H9 (cell line): ENCODE measurements at regions not wholly inside any gene's neighbourhood (a gene's known extent, or its start where the extent isn't known, plus 50 kb on each side); places are given as distances from the start of the nearest gene placed in this dataset.

Experiments used
- DNase-seq: peaks from one replicate; pipeline ENCODE4 v3.0.0-alpha.2; 2017
- H2AFZ ChIP-seq: one replicate; pipeline ENCODE4 v1.6.1; 2013; ENCODE audit warnings: mild to moderate bottlenecking, low read length, control low read depth, moderate library complexity
- H2AK5ac ChIP-seq: 2 replicates; pipeline ENCODE4 v1.6.1; 2013; ENCODE audit warnings: low read length, control low read depth, mixed read lengths; ENCODE audit not compliant: insufficient read length
- H2BK120ac ChIP-seq: one replicate; pipeline ENCODE4 v1.6.1; 2013; ENCODE audit warnings: low read depth, mild to moderate bottlenecking, low read length, control low read depth, inconsistent platforms; ENCODE audit not compliant: poor library complexity, severe bottlenecking
- H2BK12ac ChIP-seq: 2 replicates; pipeline ENCODE4 v1.6.1; 2013; ENCODE audit warnings: low read length, control low read depth, mixed read lengths, low read depth; ENCODE audit not compliant: insufficient read length
- H2BK15ac ChIP-seq: 2 replicates; pipeline ENCODE4 v1.6.1; 2013; ENCODE audit warnings: low read depth, low read length, control low read depth
- H2BK20ac ChIP-seq: one replicate; pipeline ENCODE4 v1.6.1; 2013; ENCODE audit warnings: low read depth, mild to moderate bottlenecking, low read length, control low read depth, inconsistent platforms; ENCODE audit not compliant: poor library complexity, severe bottlenecking
- H2BK5ac ChIP-seq: 2 replicates; pipeline ENCODE4 v1.6.1; 2013; ENCODE audit warnings: low read length, control low read depth, mixed read lengths; ENCODE audit not compliant: insufficient read length
- H3K14ac ChIP-seq: 2 replicates; pipeline ENCODE4 v1.6.1; 2013; ENCODE audit warnings: low read length, control low read depth; ENCODE audit not compliant: insufficient read depth
- H3K18ac ChIP-seq: 2 replicates; pipeline ENCODE4 v1.6.1; 2013; ENCODE audit warnings: low read depth, mild to moderate bottlenecking, mixed read lengths, low read length, control low read depth; ENCODE audit not compliant: insufficient read length
- H3K23ac ChIP-seq: 2 replicates; pipeline ENCODE4 v1.6.1; 2013; ENCODE audit warnings: low read length, control low read depth, mixed read lengths, low read depth; ENCODE audit not compliant: insufficient read length
- H3K23me2 ChIP-seq: 2 replicates; pipeline ENCODE4 v1.6.1; 2013; ENCODE audit warnings: low read depth, mild to moderate bottlenecking, mixed read lengths, low read length, control low read depth; ENCODE audit not compliant: insufficient read length, poor library complexity, severe bottlenecking
- H3K27ac ChIP-seq: 2 replicates; pipeline ENCODE4 v1.5.1; 2013; ENCODE audit warnings: low read length, control low read depth, mixed read lengths, low read depth; ENCODE audit not compliant: insufficient read length
- H3K27me3 ChIP-seq: 2 replicates; pipeline ENCODE4 v1.6.1; 2013; ENCODE audit warnings: low read length, control low read depth, inconsistent platforms; ENCODE audit not compliant: insufficient read depth
- H3K4ac ChIP-seq: 2 replicates; pipeline ENCODE4 v1.6.1; 2013; ENCODE audit warnings: low read depth, mild to moderate bottlenecking, control low read depth, inconsistent platforms, low read length, moderate library complexity
- H3K4me1 ChIP-seq: 2 replicates; pipeline ENCODE4 v1.6.1; 2013; ENCODE audit warnings: low read length, control low read depth, inconsistent platforms; ENCODE audit not compliant: insufficient read depth
- H3K4me2 ChIP-seq: 2 replicates; pipeline ENCODE4 v1.6.1; 2013; ENCODE audit warnings: low read length, control low read depth, mixed read lengths; ENCODE audit not compliant: insufficient read length, insufficient read depth
- H3K56ac ChIP-seq: 2 replicates; pipeline ENCODE4 v1.6.1; 2013; ENCODE audit warnings: low read depth, mild to moderate bottlenecking, mixed read lengths, low read length, control low read depth; ENCODE audit not compliant: insufficient read length
- H3K79me1 ChIP-seq: 2 replicates; pipeline ENCODE4 v1.6.1; 2013; ENCODE audit warnings: low read depth, mild to moderate bottlenecking, moderate library complexity, low read length, control low read depth, inconsistent platforms; ENCODE audit not compliant: insufficient read depth, poor library complexity, severe bottlenecking
- H3K79me2 ChIP-seq: 2 replicates; pipeline ENCODE4 v1.6.1; 2013; ENCODE audit warnings: low read length, control low read depth, inconsistent platforms; ENCODE audit not compliant: insufficient read depth
- H3K9ac ChIP-seq: 2 replicates; pipeline ENCODE4 v1.6.1; 2013; ENCODE audit warnings: low read length, control low read depth, mixed read lengths; ENCODE audit not compliant: insufficient read length; ENCODE audit errors: extremely low read depth
- H3K9me3 ChIP-seq: one replicate; pipeline ENCODE4 v1.6.1; 2013; ENCODE audit warnings: low read depth, low read length, inconsistent platforms; ENCODE audit not compliant: control insufficient read depth
- H3T11ph ChIP-seq: one replicate; pipeline ENCODE4 v1.6.1; 2013; ENCODE audit warnings: mild to moderate bottlenecking, low read length, control low read depth, inconsistent platforms
- H4K20me1 ChIP-seq: one replicate; pipeline ENCODE4 v1.6.1; 2013; ENCODE audit not compliant: control insufficient read depth, insufficient read length, insufficient read depth
- H4K5ac ChIP-seq: 2 replicates; pipeline ENCODE4 v1.6.1; 2013; ENCODE audit warnings: low read depth, mild to moderate bottlenecking, mixed read lengths, low read length, control low read depth; ENCODE audit not compliant: insufficient read length
- H4K8ac ChIP-seq: replicated peaks from 2 replicates; pipeline ENCODE4 v1.6.1; 2013; ENCODE audit warnings: low read length, control low read depth, mixed read lengths, low read depth; ENCODE audit not compliant: insufficient read length
- H4K91ac ChIP-seq: 2 replicates; pipeline ENCODE4 v1.6.1; 2013; ENCODE audit warnings: low read depth, mild to moderate bottlenecking, moderate library complexity, mixed read lengths, low read length, control low read depth; ENCODE audit not compliant: insufficient read length
- H3K27ac Mint-ChIP-seq, 3 experiments: 2 replicates in 2 of 3; 3 replicates in 1 of 3; pipeline ENCODE4 v1.8.0; 2020 to 2021; ENCODE audit warnings: mixed read lengths in 3 of 3, mild to moderate bottlenecking in 1 of 3, moderate library complexity in 1 of 3
- H3K27me3 Mint-ChIP-seq: 2 replicates; pipeline ENCODE4 v1.8.0; 2021; ENCODE audit warnings: low read depth, mild to moderate bottlenecking, moderate library complexity, mixed read lengths
- H3K36me3 Mint-ChIP-seq, 3 experiments: 2 replicates in 2 of 3; 3 replicates in 1 of 3; pipeline ENCODE4 v1.8.0; 2020 to 2021; ENCODE audit warnings: low read depth in 3 of 3, mixed read lengths in 3 of 3; ENCODE audit not compliant: insufficient read depth in 1 of 3
- H3K4me1 Mint-ChIP-seq, 2 experiments: 2 replicates each; pipeline ENCODE4 v1.8.0; 2020; ENCODE audit warnings: mixed read lengths in 2 of 2
- H3K4me3 Mint-ChIP-seq, 2 experiments: 2 replicates in 1 of 2; 3 replicates in 1 of 2; pipeline ENCODE4 v1.8.0; 2020 to 2021; ENCODE audit warnings: mild to moderate bottlenecking in 2 of 2, mixed read lengths in 2 of 2, moderate library complexity in 1 of 2
- H3K9me3 Mint-ChIP-seq, 2 experiments: 2 replicates in 1 of 2; 3 replicates in 1 of 2; pipeline ENCODE4 v1.8.0; 2020; ENCODE audit warnings: mild to moderate bottlenecking in 2 of 2, mixed read lengths in 2 of 2, moderate library complexity in 1 of 2
- WGBS: extraction: QIAGEN DNeasy Blood & Tissue Kit; methylation state at CpG from one replicate; pipeline ENCODE4 v1.1.7; 2013; ENCODE audit warnings: missing lambda C conversion rate, low lambda C conversion rate, mixed read lengths; ENCODE audit not compliant: insufficient read length; ENCODE audit errors: extremely low coverage; 5-methylcytosine and 5-hydroxymethylcytosine counted together
- TF ChIP-seq, protein P1 (sequence below): fragments of 200-600 bp; sonication (generic); conservative IDR thresholded peaks from 3 replicates; pipeline ENCODE4 v1.8.0; 2021; ENCODE audit warnings: antibody characterized with exemption, mild to moderate bottlenecking

DNA sequence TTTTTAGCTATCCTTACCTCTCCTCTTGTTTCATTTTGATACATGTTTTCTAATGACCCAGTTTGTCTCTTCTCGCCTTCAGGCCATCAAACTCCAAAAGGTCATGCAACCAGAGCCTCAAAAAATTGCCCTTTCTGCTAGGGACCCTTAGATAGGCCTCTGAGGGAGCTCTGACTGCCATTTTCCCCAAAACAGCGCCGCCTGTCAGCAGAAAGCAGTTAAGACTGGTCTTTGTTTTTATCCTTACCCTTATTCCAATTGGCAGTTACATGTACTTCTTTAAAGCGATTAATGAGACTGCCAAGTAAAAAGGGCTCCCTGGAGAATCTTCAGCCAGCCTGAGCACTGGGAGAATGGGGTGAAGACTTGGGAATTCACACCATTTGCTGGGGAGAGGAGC, 55.1 kb upstream of the RIT2 start:
- TF ChIP-seq, protein P1, sequence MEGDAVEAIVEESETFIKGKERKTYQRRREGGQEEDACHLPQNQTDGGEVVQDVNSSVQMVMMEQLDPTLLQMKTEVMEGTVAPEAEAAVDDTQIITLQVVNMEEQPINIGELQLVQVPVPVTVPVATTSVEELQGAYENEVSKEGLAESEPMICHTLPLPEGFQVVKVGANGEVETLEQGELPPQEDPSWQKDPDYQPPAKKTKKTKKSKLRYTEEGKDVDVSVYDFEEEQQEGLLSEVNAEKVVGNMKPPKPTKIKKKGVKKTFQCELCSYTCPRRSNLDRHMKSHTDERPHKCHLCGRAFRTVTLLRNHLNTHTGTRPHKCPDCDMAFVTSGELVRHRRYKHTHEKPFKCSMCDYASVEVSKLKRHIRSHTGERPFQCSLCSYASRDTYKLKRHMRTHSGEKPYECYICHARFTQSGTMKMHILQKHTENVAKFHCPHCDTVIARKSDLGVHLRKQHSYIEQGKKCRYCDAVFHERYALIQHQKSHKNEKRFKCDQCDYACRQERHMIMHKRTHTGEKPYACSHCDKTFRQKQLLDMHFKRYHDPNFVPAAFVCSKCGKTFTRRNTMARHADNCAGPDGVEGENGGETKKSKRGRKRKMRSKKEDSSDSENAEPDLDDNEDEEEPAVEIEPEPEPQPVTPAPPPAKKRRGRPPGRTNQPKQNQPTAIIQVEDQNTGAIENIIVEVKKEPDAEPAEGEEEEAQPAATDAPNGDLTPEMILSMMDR, result peak; percentile 64
- no peak overlapping the region for H3K4me2 ChIP-seq
- H3K4ac ChIP-seq, result no peak overlapping the region
- H2BK12ac ChIP-seq, result no peak overlapping the region
- H3K18ac ChIP-seq, result no peak overlapping the region
- H3K9ac ChIP-seq, result no peak overlapping the region
- no peak overlapping the region for H2AK5ac ChIP-seq
- no peak overlapping the region for H3K56ac ChIP-seq
- no peaks in the 10 kb centered on the region for H4K20me1 ChIP-seq
- no peak overlapping the region for H2BK15ac ChIP-seq
- no peaks in the 10 kb centered on the region; the same call in 1 of the 2 replicates for H3K27me3 Mint-ChIP-seq
- no peak overlapping the region for H4K8ac ChIP-seq
- H3K79me2 ChIP-seq, result peaks cover 2% of the 10 kb centered on the region; the same call in 1 of the 2 replicates
- no peak overlapping the region for H3K27ac Mint-ChIP-seq
- no peaks in the 10 kb centered on the region for H3K79me1 ChIP-seq
- H3K27ac ChIP-seq, result no peak overlapping the region
- no peaks in the 10 kb centered on the region for H3K23me2 ChIP-seq
- no peak overlapping the region for H3K14ac ChIP-seq
- H2AFZ ChIP-seq, result no peak overlapping the region
- H3K9me3 Mint-ChIP-seq, result peaks cover 18 to 21% of the 10 kb centered on the region in 2 experiments; a peak in 4 of 5 replicates
- no peak overlapping the region for H4K5ac ChIP-seq
- H3K4me1 ChIP-seq, result no peaks in the 10 kb centered on the region
- H3K4me1 Mint-ChIP-seq, result no peaks in the 10 kb centered on the region
- no peak overlapping the region for H2BK120ac ChIP-seq
- WGBS, result no CpG with 5 or more reads among the region's 4 CpGs
- no peak overlapping the region for H3T11ph ChIP-seq
- peak; percentile 45 for DNase-seq
- H3K23ac ChIP-seq, result no peak overlapping the region
- no peak overlapping the region for H4K91ac ChIP-seq
- no peaks in the 10 kb centered on the region for H3K27me3 ChIP-seq
- no peak overlapping the region for H2BK5ac ChIP-seq
- H3K9me3 ChIP-seq, result peaks cover 18% of the 10 kb centered on the region
- no peak overlapping the region for H2BK20ac ChIP-seq
- H3K4me3 Mint-ChIP-seq, result no peak overlapping the region
- H3K36me3 Mint-ChIP-seq, result peaks cover 13 to 32% (median 27%) of the 10 kb centered on the region in 3 experiments; a peak in 6 of 7 replicates
